Renal cortical epithelial cell (primary cell): ENCODE measurements at regions not wholly inside any gene's neighbourhood (a gene's known extent, or its start where the extent isn't known, plus 50 kb on each side); places are given as distances from the start of the nearest gene placed in this dataset.

ENCODE experiments used
- DNase-seq: peaks from one replicate; pipeline ENCODE4 v3.0.0-alpha.2; 2011; ENCODE audit warnings: low read depth

- DNase-seq = no peak
Observed at GRCh38 chr12:125271892-125272291, 206.7 kb downstream of the AACS start.

GRCh38 chr12:125272383-125272933 lies 207.2 kb downstream of the AACS start:
- no peak for DNase-seq

GRCh38 chr12:125276567-125276966 lies 211.3 kb downstream of the AACS start:
- DNase-seq = no peak

- DNase-seq = no peak
Observed at GRCh38 chr12:125280482-125281377, 215.5 kb downstream of the AACS start.

- DNase-seq = no peak
Observed at GRCh38 chr12:125282921-125283320, 217.7 kb downstream of the AACS start.

GRCh38 chr12:125283521-125283920 lies 218.3 kb downstream of the AACS start:
- no peak for DNase-seq

GRCh38 chr12:125284087-125284486 lies 218.9 kb downstream of the AACS start:
- DNase-seq = no peak

GRCh38 chr12:125284945-125285685 lies 219.9 kb downstream of the AACS start:
- DNase-seq = no peak

GRCh38 chr12:125286005-125286727 lies 220.9 kb downstream of the AACS start:
- DNase-seq = no peak

- DNase-seq = no peak
Observed at GRCh38 chr12:125287155-125287847, 222.1 kb downstream of the AACS start.

- no peak for DNase-seq
Observed at GRCh38 chr12:125288931-125289928, 224.0 kb downstream of the AACS start.

- DNase-seq = no peak
Observed at GRCh38 chr12:125289970-125290369, 224.7 kb downstream of the AACS start.

GRCh38 chr12:125292700-125293099 lies 227.5 kb downstream of the AACS start:
- no peak for DNase-seq

GRCh38 chr12:125295550-125295949 lies 230.3 kb downstream of the AACS start:
- DNase-seq = no peak

- no peak for DNase-seq
Observed at GRCh38 chr12:125296701-125297100, 231.5 kb downstream of the AACS start.

- no peak for DNase-seq
Observed at GRCh38 chr12:125299840-125300239, 234.6 kb downstream of the AACS start.

GRCh38 chr12:125300249-125300648 lies 235.0 kb downstream of the AACS start:
- no peak for DNase-seq

GRCh38 chr12:125303337-125303736 lies 238.1 kb downstream of the AACS start:
- no peak for DNase-seq

- no peak for DNase-seq
Observed at GRCh38 chr12:125304029-125304428, 238.8 kb downstream of the AACS start.

GRCh38 chr12:125305231-125305630 lies 240.0 kb downstream of the AACS start:
- no peak for DNase-seq
